ENCODE measurements at regions not wholly inside any gene's neighbourhood (a gene's known extent, or its start where the extent isn't known, plus 50 kb on each side); places are given as distances from the start of the nearest gene placed in this dataset.
"Not testable (repeated sequence)": the region's sequence is repeated elsewhere in the genome, so short reads cannot be mapped to it uniquely, and the experiment has no call there.

- no peak for DNase-seq (ENCODE audit: low read depth)
- no peak for TF ChIP-seq CTCF (IDR thresholded peaks at IDR 0.05; ENCODE audit: control insufficient read depth, insufficient read depth, low read depth, low read length, missing control alignments)
- H3K4me3 ChIP-seq (ENCODE audit: control insufficient read depth, low read depth, low read length), result no peak overlapping the region
Observed at GRCh38 chrX:26916991-26917390, 546.1 kb downstream of the PPP4R3C start.

- no peak for TF ChIP-seq CTCF (IDR thresholded peaks at IDR 0.05; ENCODE audit: control insufficient read depth, insufficient read depth, low read depth, low read length, missing control alignments)
- DNase-seq (ENCODE audit: low read depth), result no peak
- H3K4me3 ChIP-seq (ENCODE audit: control insufficient read depth, low read depth, low read length), result no peak overlapping the region
Observed at GRCh38 chrX:26915064-26915463, 548.1 kb downstream of the PPP4R3C start.

- DNase-seq (ENCODE audit: low read depth), result no peak
- H3K4me3 ChIP-seq (ENCODE audit: control insufficient read depth, low read depth, low read length), result no peak overlapping the region
Observed at GRCh38 chrX:26914232-26914631, 548.9 kb downstream of the PPP4R3C start.

GRCh38 chrX:26911785-26912184 is 551.4 kb downstream of the PPP4R3C start:
- H3K4me3 ChIP-seq (ENCODE audit: control insufficient read depth, low read depth, low read length); DNase-seq (ENCODE audit: low read depth): not testable (repeated sequence)

More at GRCh38 chrX:26914232-26914631, 548.9 kb downstream of the PPP4R3C start:
- TF ChIP-seq CTCF (IDR thresholded peaks at IDR 0.05; ENCODE audit: control insufficient read depth, insufficient read depth, low read depth, low read length, missing control alignments), result no peak

- no peak for DNase-seq (ENCODE audit: low read depth)
- no peak for TF ChIP-seq CTCF (IDR thresholded peaks at IDR 0.05; ENCODE audit: control insufficient read depth, insufficient read depth, low read depth, low read length, missing control alignments)
Observed at GRCh38 chrX:26909728-26910127, 553.4 kb downstream of the PPP4R3C start.

GRCh38 chrX:26908218-26908617 is 554.9 kb downstream of the PPP4R3C start:
- DNase-seq (ENCODE audit: low read depth), result no peak
- H3K4me3 ChIP-seq (ENCODE audit: control insufficient read depth, low read depth, low read length), result no peak overlapping the region
- no peak for TF ChIP-seq CTCF (IDR thresholded peaks at IDR 0.05; ENCODE audit: control insufficient read depth, insufficient read depth, low read depth, low read length, missing control alignments)

More at GRCh38 chrX:26909728-26910127, 553.4 kb downstream of the PPP4R3C start:
- H3K4me3 ChIP-seq (ENCODE audit: control insufficient read depth, low read depth, low read length), result no peak overlapping the region

- DNase-seq (ENCODE audit: low read depth), result no peak
- no peak overlapping the region for H3K4me3 ChIP-seq (ENCODE audit: control insufficient read depth, low read depth, low read length)
- no peak for TF ChIP-seq CTCF (IDR thresholded peaks at IDR 0.05; ENCODE audit: control insufficient read depth, insufficient read depth, low read depth, low read length, missing control alignments)
Observed at GRCh38 chrX:26889574-26889973, 573.6 kb downstream of the PPP4R3C start.
